ENCODE measurements at regions not wholly inside any gene's neighbourhood (a gene's known extent, or its start where the extent isn't known, plus 50 kb on each side); places are given as distances from the start of the nearest gene placed in this dataset.

DNA sequence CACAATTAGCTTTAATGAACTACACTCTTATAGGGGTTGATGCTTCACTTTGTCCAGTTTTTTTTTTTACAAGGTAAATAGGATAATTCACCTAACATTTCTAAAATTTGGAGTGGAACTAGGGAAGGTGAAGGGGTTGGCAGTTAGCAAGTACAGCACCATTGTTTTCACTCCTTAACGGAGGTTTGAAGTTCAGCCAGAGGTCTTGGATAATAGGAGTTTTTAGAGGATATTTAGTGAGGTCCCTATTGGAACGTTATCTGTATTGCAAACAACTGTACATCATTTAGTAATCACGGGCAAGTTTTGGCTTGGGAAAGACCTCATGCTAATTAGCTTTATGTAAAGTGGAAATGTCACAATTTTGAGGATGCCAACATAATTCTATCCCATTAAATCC lies 52.3 kb upstream of the TBX18 start:
- no peaks in the 10 kb centered on the region for H3K9me3 ChIP-seq
- no peak for DNase-seq
- TF ChIP-seq, protein P1, sequence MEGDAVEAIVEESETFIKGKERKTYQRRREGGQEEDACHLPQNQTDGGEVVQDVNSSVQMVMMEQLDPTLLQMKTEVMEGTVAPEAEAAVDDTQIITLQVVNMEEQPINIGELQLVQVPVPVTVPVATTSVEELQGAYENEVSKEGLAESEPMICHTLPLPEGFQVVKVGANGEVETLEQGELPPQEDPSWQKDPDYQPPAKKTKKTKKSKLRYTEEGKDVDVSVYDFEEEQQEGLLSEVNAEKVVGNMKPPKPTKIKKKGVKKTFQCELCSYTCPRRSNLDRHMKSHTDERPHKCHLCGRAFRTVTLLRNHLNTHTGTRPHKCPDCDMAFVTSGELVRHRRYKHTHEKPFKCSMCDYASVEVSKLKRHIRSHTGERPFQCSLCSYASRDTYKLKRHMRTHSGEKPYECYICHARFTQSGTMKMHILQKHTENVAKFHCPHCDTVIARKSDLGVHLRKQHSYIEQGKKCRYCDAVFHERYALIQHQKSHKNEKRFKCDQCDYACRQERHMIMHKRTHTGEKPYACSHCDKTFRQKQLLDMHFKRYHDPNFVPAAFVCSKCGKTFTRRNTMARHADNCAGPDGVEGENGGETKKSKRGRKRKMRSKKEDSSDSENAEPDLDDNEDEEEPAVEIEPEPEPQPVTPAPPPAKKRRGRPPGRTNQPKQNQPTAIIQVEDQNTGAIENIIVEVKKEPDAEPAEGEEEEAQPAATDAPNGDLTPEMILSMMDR (IDR thresholded peaks at IDR 0.05): no peak
- H3K4me1 ChIP-seq: no peaks in the 10 kb centered on the region
- no peak overlapping the region for H3K27ac ChIP-seq
- no peak overlapping the region for H3K4me3 ChIP-seq
- H3K36me3 ChIP-seq: no peaks in the 10 kb centered on the region
- intact Hi-C loops (cut with DNase I; ENCODE audit: low total_unique reads): no loop called here
- no peaks in the 10 kb centered on the region for H3K27me3 ChIP-seq

DNA sequence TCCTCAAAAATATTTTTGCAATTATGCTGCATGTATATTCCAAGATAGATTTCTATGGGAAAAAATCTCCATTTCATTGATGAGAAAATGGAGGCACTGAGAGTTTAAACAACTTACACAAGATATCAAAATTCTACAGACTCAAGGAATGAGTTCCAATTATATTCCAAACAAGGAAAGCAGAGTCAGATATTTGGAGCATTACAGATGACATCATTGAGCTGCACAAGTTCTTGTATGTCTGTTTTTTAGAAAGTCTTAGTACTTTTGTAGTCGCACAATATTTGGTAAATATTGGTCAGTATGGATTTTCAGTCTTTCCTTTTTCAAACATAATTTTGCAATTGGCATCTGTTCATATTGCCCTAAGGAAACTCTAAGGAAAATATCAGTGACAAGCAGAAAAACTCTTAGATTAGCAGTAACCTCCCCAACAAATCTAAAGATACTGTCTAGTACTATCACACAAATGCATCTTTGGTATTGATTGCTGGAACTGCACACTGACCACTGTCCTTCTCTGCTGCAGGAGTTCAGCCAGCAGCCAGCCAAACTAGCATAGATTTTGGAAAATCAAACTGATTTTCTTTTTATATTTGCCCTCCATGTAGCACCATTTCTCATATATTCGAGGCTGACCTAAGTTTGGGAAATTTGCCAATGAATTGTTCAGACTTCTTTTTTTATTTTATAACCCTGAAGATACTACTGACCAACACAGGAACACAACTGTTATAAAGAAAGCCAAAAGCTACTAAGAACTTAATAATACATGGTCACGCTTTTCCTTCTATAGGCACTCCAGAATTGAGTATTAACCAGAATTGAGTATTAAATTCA lies 51.7 kb upstream of the TBX18 start:
- no peak for DNase-seq
- H3K27ac ChIP-seq: no peak overlapping the region
- H3K9me3 ChIP-seq: no peaks in the 10 kb centered on the region
- H3K4me1 ChIP-seq: no peaks in the 10 kb centered on the region
- TF ChIP-seq, protein P1 (IDR thresholded peaks at IDR 0.05): no peak
- no peaks in the 10 kb centered on the region for H3K27me3 ChIP-seq
- no peaks in the 10 kb centered on the region for H3K36me3 ChIP-seq
- intact Hi-C loops (cut with DNase I; ENCODE audit: low total_unique reads): no loop called here
- no peak overlapping the region for H3K4me3 ChIP-seq

Data from tibial artery (tissue), 4 donors.